Activated CD8-positive, alpha-beta memory T cell treated with anti-CD3 and anti-CD28 coated beads for 4 hours (primary cell): ENCODE measurements at regions not wholly inside any gene's neighbourhood (a gene's known extent, or its start where the extent isn't known, plus 50 kb on each side); places are given as distances from the start of the nearest gene placed in this dataset.

ENCODE experiments used
- DNase-seq, 2 donors: peaks; one replicate each; pipeline ENCODE4 v3.0.0-alpha.2; 2020; ENCODE audit warnings: low read depth in 2 of 2

- DNase-seq: no peak
Measured at GRCh38 chr2:41772697-41773096, 275.1 kb upstream of the PKDCC start.

- no peak for DNase-seq
Measured at GRCh38 chr2:41774011-41774605, 273.7 kb upstream of the PKDCC start.

DNA sequence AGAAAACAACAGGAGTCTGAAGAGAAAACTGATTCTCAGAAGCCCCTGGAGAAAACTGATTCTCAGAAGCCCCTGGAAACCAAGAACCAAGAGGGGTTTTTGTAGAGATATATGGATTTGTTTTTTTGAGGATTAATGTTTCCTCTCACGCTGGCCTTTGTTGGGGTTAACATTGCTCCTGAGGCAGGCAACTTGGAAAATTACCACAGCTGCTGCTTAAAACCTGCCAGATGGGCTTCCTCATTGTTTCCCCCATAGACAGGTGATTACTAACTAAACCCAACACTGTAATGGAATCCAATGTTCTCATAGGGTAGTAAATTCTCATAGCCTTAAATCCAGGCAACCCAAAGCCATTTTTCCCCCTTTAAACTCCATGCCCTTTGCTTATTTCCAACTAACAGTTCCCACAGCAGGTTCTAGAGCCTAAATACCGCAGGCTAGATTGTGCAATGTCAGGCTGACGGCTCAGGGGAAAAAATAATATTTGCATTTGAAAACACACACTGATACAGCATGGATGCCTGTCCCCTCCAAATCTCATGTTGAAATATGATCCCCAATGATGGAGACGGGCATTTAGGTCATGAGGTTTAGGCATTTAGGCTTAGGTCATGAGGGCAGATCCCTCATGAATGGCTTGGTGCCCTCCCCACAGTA is 272.3 kb upstream of the PKDCC start:
- DNase-seq: no peak

- DNase-seq: no peak
Measured at GRCh38 chr2:41779888-41780287, 267.9 kb upstream of the PKDCC start.

- DNase-seq: no peak
Measured at GRCh38 chr2:41782306-41783158, 265.3 kb upstream of the PKDCC start.

DNA sequence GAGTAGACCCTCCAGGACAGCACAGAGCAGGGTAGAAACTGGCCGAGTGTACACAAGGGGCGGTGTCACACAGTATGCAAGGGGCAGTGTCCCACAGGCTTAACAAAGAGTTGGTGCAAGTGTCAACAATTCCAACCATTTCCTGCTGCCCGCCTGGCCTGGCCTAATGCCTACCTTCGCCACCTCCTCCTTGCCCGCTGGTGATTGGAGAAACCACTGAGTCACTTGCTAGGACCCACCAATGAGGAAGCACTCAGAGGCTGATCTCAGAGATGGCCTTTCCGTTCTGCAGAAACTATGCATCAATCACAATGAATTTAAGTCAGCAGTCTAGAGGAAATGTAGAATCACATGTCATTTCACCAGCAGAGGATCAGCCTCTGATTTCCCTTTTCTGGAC is 263.3 kb upstream of the PKDCC start:
- no peak for DNase-seq

- DNase-seq: no peak
Measured at GRCh38 chr2:41785251-41786022, 262.4 kb upstream of the PKDCC start.

GRCh38 chr2:41791523-41791922 is 256.3 kb upstream of the PKDCC start:
- DNase-seq: no peak

- DNase-seq: no peak
Measured at GRCh38 chr2:41803361-41803760, 244.5 kb upstream of the PKDCC start.

- no peak for DNase-seq
Measured at GRCh38 chr2:41806286-41806685, 241.5 kb upstream of the PKDCC start.

GRCh38 chr2:41821167-41821566 is 226.7 kb upstream of the PKDCC start:
- no peak for DNase-seq

- no peak for DNase-seq
Measured at GRCh38 chr2:41826921-41827320, 220.9 kb upstream of the PKDCC start.

GRCh38 chr2:41827354-41827971 is 220.4 kb upstream of the PKDCC start:
- no peak for DNase-seq

GRCh38 chr2:41828052-41828643 is 219.7 kb upstream of the PKDCC start:
- no peak for DNase-seq

- DNase-seq: no peak
Measured at GRCh38 chr2:41829052-41829451, 218.8 kb upstream of the PKDCC start.

DNA sequence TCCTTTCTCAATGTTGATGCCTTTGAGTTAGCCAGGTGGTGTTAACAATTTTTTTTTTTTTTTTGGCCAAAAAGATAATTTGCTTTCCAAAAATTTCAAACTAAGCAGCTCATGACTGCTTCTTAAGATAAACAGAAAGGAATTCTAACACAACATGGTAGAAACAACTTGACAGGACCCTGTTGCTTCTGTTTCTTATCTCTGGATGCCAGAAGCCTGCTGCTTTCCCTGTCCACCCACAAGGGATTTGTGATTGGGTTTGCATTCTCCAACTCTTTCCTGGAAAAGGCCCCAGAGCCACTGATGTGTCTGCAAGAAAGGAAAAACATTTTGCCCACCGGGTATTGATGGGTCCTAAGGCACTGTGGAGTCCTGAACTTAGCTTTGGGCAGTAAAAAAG is 217.2 kb upstream of the PKDCC start:
- DNase-seq: no peak

GRCh38 chr2:41832218-41832617 is 215.6 kb upstream of the PKDCC start:
- DNase-seq: no peak

GRCh38 chr2:41835401-41835800 is 212.4 kb upstream of the PKDCC start:
- no peak for DNase-seq

DNA sequence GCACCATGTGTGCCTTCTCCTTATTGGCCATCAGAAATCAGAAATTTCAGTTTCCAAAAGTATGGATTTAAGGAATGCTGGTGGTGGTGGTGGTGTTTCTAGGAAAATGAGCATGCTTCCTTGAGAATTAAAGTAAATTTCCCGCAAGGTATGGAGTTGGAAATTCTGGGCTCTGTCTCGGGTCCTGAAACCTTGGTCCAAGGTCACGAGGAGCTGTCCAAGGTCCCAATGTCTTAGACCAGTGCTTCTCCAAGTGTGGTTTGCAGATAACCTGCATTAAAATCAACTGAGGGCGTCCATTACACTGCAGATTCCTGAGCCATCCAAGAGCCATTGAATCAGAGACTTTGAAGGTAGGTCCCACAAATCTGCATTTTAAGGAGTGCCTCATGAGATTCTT is 210.9 kb upstream of the PKDCC start:
- DNase-seq: no peak

GRCh38 chr2:41837610-41838009 is 210.2 kb upstream of the PKDCC start:
- DNase-seq: no peak
